Calu3 (cell line): ENCODE measurements at regions not wholly inside any gene's neighbourhood (a gene's known extent, or its start where the extent isn't known, plus 50 kb on each side); places are given as distances from the start of the nearest gene placed in this dataset.
"Not testable (repeated sequence)": the region's sequence is repeated elsewhere in the genome, so short reads cannot be mapped to it uniquely, and the experiment has no call there.

Experiments used
- BruUV-seq: library from RNA; stranded (reverse); fragments of 400-500 nt; replicated peaks from 2 replicates; lab custom pipeline; 2021; lab: Mats Ljungman, UMichigan
- CTCF ChIA-PET: fragments of 300-600 bp; sonication (Branson Sonifier 250); formaldehyde crosslinking; loops from one replicate; lab custom pipeline; 2022; ENCODE audit warnings: antibody characterized with exemption; lab: Charles Lee
- DNase-seq: peaks from one replicate; pipeline ENCODE4 v3.0.0; 2022
- H3K27ac Mint-ChIP-seq: one replicate; pipeline ENCODE4 v1.8.0; 2022; ENCODE audit warnings: mixed read lengths; ENCODE audit not compliant: unreplicated experiment
- H3K27me3 Mint-ChIP-seq: one replicate; pipeline ENCODE4 v1.8.0; 2022; ENCODE audit warnings: mixed read lengths; ENCODE audit not compliant: unreplicated experiment
- H3K36me3 Mint-ChIP-seq: one replicate; pipeline ENCODE4 v1.8.0; 2022; ENCODE audit warnings: mild to moderate bottlenecking, moderate library complexity, mixed read lengths; ENCODE audit not compliant: insufficient read depth, unreplicated experiment
- H3K4me1 Mint-ChIP-seq: one replicate; pipeline ENCODE4 v1.8.0; 2022; ENCODE audit warnings: mild to moderate bottlenecking, low read depth, mixed read lengths; ENCODE audit not compliant: unreplicated experiment
- H3K4me3 Mint-ChIP-seq: one replicate; pipeline ENCODE4 v1.8.0; 2022; ENCODE audit warnings: mild to moderate bottlenecking, low read depth, moderate library complexity, mixed read lengths; ENCODE audit not compliant: unreplicated experiment
- H3K9me3 Mint-ChIP-seq: one replicate; pipeline ENCODE4 v1.8.0; 2022; ENCODE audit warnings: low read depth, mixed read lengths; ENCODE audit not compliant: unreplicated experiment
- CTCF ChIP-seq: fragments of 200-600 bp; IDR thresholded peaks from one replicate; pipeline ENCODE4 v1.8.0; 2022; ENCODE audit warnings: antibody characterized with exemption; ENCODE audit not compliant: unreplicated experiment
- intact Hi-C: fragments of 100-400 bp; cut with micrococcal nuclease; formaldehyde crosslinking; loops from one replicate; pipeline ENCODE4 v1.10.0; 2022; ENCODE audit not compliant: unreplicated experiment

- Mint-ChIP-seq H3K4me1 (no peaks in the 10 kb centered on the region), H3K9me3 (no peaks in the 10 kb centered on the region), H3K27me3 (peaks cover 73% of the 10 kb centered on the region), H3K4me3 (no peak overlapping the region), H3K27ac (no peak overlapping the region), H3K36me3 (no peaks in the 10 kb centered on the region)
- CTCF ChIA-PET = no interaction called here
- no TSS peak for BruUV-seq
- DNase-seq = no peak
- no peak for TF ChIP-seq CTCF
- intact Hi-C loops = no loop called here
Measured at GRCh38 chr5:112597831-112598230, 139.9 kb upstream of the APC start.

GRCh38 chr5:112600510-112600909, 137.2 kb upstream of the APC start:
- H3K27me3 Mint-ChIP-seq = peaks cover 54% of the 10 kb centered on the region
- not testable (repeated sequence) for H3K9me3 Mint-ChIP-seq

DNA sequence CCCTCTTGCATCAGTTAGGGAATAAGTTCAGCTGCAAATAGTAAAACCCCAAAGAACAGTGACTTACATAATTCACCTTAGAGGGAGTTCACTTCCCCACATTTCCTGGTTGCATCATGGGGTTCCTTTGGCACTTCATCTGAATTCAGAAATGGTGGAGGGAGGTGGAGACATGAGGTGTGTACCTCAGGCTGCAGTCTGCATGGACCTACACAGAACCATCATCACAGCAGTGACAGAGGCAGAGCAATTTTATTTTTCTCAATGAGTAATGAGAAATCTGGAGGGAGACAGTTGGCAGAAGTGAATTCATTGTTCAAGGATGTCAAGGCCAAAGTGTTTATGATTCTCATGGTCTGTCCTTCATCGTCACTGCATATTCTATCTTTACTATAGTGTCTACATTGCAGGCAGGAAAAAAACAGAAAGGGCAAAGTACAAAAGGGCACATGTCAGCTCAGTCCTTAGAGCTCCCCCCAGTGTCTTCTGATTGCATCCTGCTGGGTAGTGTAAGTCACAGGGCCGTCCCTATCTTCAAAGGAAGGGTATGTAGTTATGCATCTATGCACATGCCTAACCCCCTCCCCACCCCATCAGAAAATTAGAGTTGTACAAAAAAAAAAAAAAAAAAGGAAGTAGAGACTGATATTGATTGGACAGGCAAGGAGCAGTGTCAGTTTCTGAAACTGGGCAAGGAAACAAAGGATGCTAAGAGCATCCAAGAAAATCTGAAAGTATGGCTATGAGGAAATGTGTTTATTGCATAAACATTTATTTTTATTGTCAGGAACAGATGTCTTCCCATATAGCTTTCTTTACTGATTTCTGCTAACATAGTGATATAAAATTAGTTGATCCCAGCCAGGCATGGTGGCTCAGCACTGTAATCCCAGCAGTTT, 132.7 kb upstream of the APC start:
- CTCF ChIA-PET = interaction anchor here (0.6 to 0.7 kb wide), 2 partner anchors 12 to 102 kb away, joined by 3 read pairs; no protein-coding TSS in a partner anchor
- TF ChIP-seq CTCF = peak; percentile 22
- intact Hi-C loops = loop anchor here (5.0 kb wide), 1 partner anchor 53 kb away; no protein-coding TSS in a partner anchor

More at GRCh38 chr5:112600510-112600909, 137.2 kb upstream of the APC start:
- H3K36me3 Mint-ChIP-seq, H3K27ac Mint-ChIP-seq, BruUV-seq, H3K4me3 Mint-ChIP-seq, DNase-seq, intact Hi-C loops, CTCF ChIA-PET: not testable (repeated sequence)
- peaks cover 10% of the 10 kb centered on the region for H3K4me1 Mint-ChIP-seq

GRCh38 chr5:112608975-112609374, 128.7 kb upstream of the APC start:
- Mint-ChIP-seq H3K4me3 (no peak overlapping the region), H3K27ac (no peak overlapping the region), H3K9me3 (no peaks in the 10 kb centered on the region), H3K36me3 (no peaks in the 10 kb centered on the region), H3K27me3 (no peaks in the 10 kb centered on the region), H3K4me1 (peaks cover 10% of the 10 kb centered on the region)
- DNase-seq = no peak
- TF ChIP-seq CTCF = no peak
- CTCF ChIA-PET = interaction anchor here (1.0 kb wide), 1 partner anchor 190 kb away, joined by 3 read pairs; the partner anchor contains the start of gene EPB41L4A
- no TSS peak for BruUV-seq
- intact Hi-C loops = loop anchor here (5.0 kb wide), 1 partner anchor 57 kb away; no protein-coding TSS in a partner anchor

More for the DNA sequence above, 132.7 kb upstream of the APC start:
- Mint-ChIP-seq H3K4me3 (no peak overlapping the region), H3K4me1 (peaks cover 10% of the 10 kb centered on the region), H3K27ac (no peak overlapping the region), H3K27me3 (peaks cover 9% of the 10 kb centered on the region), H3K9me3 (no peaks in the 10 kb centered on the region), H3K36me3 (no peaks in the 10 kb centered on the region)
- BruUV-seq = no TSS peak
- peak; percentile 42 for DNase-seq
